GM12878 (cell line): ENCODE measurements at regions not wholly inside any gene's neighbourhood (a gene's known extent, or its start where the extent isn't known, plus 50 kb on each side); places are given as distances from the start of the nearest gene placed in this dataset.

Source experiments
- EP300 ChIP-seq, 2 experiments: fragments of 150-350 bp in 1 of 2; IDR thresholded peaks; 2 replicates each; pipeline ENCODE4 v1.6.1; 2011 to 2012; ENCODE audit warnings: low read depth in 2 of 2, low read length in 2 of 2, borderline replicate concordance in 1 of 2, improper control_type of control experiment in 1 of 2, inconsistent platforms in 1 of 2; ENCODE audit not compliant: control insufficient read depth in 1 of 2
- RBBP5 ChIP-seq: fragments of 200-600 bp; sonication (generic); conservative IDR thresholded peaks from 2 replicates; pipeline ENCODE4 v1.6.1; 2016

DNA sequence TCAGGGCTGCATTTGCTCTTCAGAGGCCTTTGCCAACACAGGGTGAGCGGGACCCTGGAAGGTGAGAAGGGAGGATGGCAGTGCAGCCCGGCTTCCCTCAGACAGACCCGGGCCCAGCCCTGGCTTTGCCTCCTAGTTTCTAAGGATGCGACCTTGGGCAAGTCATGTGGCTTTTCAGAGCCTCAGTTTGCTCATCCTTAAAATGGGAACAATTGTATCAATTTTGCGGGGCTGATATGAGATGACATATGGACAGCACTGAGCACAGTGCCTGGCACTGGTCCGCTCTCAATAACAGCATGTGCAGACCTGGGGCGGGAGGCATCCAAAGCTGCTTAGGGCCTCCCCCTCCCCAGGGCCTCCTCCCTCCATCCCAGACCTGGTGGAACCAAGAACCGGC is 74.7 kb upstream of the THY1 start:
- TF ChIP-seq EP300 (IDR thresholded peaks at IDR 0.05; ENCODE audit: borderline replicate concordance in 1 of 2, control insufficient read depth in 1 of 2, low read depth in 2 of 2, low read length in 2 of 2) (no peak), RBBP5 (no peak)
